GM18511 (cell line): ENCODE measurements at regions not wholly inside any gene's neighbourhood (a gene's known extent, or its start where the extent isn't known, plus 50 kb on each side); places are given as distances from the start of the nearest gene placed in this dataset.

ENCODE experiments used
- ATAC-seq: cut with Tn5 transposase; IDR thresholded peaks from one replicate; pipeline ENCODE4 v1.9.1; 2021; ENCODE audit warnings: mild to moderate bottlenecking, moderate library complexity; ENCODE audit not compliant: unreplicated experiment

DNA sequence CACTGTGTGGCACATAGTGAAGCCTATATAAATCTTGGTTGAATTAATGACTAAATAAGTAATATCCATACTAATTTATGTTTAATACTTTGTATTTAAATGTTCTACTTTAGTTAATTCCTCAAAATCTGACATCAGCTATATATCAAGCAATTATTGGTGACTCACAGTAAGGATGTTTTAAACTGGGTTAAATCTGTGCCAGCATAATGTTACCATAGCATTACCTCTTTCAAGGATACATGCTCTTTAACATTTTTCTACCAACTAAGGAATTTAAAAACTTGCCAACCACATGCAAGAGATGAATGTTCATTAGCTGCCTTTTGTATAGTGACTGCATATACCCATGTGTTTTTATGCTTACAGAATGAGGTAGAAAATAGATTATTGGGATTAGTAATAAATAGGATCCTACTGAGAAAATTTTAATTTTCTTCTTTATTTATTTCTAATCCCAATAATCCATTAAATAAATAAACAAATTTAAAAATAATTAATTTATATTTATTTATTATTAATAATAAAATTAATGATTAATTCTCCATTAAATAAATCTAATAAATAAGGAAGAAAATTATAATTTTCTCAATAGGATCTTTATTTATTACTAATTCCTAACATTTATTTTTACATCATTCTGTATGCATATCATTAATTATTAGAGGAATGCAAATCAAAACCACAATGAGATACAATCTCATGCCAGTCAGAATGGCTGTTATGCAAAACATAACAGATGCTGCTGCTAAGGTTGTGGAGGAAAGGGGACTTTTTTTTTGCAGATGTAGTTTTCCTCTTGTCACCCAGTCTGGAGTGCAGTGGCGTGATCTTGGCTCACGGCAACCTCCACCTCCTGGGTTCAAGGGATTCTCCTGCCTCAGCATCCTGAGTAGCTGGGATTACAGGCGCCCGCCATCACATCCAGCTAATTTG, 410.7 kb upstream of the DSEL start:
- ATAC-seq, result no peak

DNA sequence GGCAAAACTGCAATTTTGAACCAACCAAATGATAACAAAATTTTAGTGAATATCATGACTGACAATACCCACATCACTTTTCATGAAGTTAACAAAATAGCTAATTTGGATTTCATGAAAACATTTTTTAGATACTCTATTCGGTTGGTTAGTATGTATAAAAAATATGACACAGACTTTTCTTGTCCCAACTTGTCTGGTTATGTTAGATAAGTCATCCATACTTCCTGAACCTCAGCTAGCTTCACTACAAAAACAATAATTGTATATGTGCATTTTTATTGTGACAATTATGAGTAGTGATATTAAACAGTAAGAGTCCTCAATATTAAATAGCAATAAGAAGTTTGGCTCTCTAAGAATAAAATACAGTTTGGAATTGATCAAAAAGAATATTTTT, 408.1 kb upstream of the DSEL start:
- no peak for ATAC-seq

DNA sequence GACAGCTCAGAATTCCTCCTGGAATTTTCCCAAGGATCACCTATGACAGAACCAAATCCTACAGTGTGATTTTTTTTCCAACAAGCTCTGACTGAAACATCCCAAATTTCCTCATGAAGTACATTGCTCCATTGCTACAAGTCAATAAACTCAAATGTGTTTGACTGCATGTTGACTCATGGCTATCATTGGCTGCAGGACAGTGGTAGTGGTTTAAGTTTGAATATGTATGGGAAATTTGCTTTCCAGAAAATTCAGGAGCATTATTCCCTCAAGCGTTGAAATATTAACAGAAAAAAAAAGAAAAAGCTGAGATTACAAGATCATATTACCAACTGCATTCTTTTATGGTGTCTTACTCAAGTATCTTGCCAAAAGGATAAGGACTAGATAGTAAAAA, 402.8 kb upstream of the DSEL start:
- ATAC-seq, result no peak

DNA sequence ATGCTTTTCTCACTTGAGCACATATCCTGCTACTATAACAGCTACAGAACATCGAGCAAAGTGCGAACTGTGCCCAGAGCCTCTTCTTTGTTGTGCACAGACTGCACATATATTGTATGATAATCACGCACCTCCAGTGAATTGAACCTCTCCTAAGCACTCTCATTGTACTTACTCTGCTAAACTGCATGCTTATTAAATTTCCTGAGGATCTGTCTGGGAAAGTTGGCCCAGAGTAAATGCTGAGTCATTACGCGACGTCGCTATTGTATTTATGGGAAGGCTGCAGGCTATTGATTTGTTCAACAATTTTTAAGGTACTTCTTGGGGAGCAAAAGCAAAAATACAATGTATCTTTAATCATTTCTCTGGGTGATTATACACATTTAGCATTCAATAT, 399.6 kb upstream of the DSEL start:
- no peak for ATAC-seq

DNA sequence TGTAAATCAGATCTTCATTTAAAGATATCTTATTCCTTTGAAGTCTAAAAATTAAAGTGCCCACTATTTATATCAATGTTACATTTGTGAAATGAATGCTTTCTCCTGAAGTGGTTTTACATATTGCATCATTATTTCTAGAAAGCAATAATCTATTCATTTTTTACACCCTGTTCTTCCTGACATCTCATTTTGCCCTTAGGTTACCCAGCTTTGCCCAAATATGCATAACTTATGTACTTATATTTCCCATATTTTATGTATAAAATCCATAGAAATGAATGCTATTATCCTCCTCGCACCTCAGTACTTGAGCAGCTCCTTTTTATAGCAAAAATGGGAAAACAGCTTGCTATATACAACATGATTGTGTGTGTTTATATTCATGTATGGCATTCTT, 396.5 kb upstream of the DSEL start:
- ATAC-seq, result no peak

DNA sequence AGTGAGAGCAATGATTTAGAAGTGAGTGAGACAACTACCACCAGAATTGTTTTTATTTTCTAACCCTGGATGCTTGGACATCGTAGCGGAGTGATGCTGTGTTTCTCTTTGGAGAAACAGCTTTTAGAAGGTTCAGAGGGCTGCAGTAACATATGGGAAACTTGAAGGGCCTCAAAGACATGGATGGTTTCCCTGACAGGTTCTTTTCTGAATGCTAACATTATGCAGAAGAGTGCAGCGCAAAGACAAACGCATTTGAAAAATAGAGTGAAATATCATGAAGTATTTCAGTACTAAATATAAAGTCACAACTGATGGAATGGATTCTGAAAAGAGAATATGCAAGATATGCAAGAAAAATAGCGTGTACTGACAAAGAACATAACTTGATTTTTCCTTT, 385.1 kb upstream of the DSEL start:
- ATAC-seq, result no peak

DNA sequence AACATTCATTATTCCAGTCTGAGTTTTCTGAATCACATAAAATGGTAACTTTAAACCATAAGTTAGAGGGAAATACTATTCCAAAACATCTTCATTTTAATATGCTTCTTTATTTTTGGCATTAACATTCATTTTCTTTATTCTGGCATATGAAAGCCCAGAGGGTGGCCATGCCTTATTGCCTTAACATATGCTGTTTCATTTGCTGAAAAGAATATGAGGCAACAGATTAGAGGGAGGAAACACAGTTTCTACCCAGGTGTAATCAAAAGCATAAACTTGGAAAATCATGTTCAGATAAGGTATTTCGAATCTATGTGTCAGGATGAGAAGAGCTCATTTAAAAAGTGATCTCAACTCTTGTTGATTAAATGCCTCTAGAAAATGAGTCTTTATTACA, 379.9 kb upstream of the DSEL start:
- no peak for ATAC-seq

DNA sequence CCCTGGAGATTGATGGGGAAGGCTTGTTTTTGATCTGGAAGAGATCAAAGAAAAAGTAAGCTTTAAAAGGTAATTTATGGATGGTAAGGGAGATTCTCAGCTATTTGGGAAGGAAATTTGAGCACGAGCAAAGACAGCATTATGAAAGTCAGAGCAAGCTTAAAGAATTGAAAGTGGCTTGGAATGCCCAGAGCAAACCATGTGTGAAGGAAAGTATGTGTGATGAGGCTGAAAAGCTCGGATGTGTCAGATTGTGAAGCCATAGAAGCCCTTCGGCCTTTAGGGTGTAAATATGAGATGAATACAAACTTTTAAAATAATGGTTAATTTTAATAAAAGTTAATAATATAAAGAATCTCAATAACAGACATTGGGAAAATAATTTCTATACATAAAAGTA, 377.4 kb upstream of the DSEL start:
- ATAC-seq, result no peak

DNA sequence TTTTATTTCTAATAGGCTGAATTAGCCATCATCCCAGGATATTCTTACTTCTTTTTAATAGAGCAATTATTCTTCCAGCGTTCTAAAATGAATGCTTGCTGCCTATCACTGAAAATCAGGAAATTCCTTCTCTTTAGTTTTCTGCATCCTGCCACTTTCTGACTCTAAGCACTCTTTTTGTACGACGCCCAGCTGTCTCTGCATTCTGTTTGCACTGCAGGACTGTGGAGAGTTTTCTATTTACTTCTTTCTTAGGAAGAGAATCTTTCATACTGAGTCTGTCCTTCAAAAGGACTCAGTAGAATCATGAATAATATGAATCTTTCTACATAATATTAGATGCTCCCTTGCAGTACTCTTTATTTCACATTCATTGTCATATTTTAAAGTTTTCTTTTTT, 360.4 kb upstream of the DSEL start:
- ATAC-seq, result no peak

DNA sequence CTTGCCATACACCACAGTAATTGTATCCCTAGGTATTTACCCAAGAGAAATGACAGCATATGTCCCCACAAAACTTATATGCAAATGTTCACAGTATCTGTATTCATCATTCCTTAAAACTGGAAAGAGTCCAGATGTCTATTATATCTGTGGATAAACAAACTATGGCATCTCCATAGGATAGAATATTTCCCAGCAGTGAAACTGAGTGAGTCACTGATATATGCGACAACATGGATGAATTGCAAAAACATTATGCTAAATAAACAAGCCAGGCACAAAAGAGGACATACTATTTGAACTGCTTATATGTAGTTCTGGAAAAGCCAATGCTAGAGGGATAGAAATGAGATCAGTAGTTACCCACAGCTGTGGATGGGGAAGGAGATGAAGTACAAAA, 359.4 kb upstream of the DSEL start:
- no peak for ATAC-seq

DNA sequence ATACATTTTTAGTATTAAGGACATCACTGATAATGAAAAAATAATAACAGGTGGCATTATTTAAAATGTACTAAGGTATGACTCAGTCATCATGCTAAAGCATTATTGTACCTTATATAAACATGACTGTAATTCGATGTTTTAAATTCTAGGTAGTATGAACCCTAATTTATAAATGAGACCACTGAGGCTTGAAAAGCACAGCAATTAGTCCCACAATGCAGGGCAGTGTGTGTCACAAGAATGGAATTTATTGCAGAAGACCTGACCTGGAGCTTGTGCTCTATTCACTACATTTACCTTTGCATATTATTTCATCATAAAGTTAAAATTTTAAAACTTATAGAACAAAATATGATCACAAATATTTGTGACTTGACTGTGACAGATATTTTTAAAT, 358.5 kb upstream of the DSEL start:
- no peak for ATAC-seq

DNA sequence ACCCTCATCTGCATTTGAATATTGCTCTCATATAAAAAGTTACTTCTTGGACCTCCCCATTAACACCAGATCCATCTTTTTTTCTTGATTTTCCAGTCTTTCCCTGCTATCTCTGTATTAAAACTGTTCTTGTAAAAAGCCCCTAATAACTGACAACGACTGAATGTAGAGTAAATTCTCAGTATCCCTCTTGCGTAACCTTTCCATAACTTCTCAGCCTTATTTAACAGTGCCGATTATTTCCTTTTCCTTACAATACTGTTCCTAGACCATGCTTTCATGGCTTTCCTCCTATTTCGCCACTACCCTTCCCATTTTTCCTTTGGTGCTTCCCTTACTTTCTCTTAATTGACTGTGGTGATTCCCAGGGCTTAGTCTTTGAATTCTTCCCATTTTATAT, 348.9 kb upstream of the DSEL start:
- no peak for ATAC-seq

DNA sequence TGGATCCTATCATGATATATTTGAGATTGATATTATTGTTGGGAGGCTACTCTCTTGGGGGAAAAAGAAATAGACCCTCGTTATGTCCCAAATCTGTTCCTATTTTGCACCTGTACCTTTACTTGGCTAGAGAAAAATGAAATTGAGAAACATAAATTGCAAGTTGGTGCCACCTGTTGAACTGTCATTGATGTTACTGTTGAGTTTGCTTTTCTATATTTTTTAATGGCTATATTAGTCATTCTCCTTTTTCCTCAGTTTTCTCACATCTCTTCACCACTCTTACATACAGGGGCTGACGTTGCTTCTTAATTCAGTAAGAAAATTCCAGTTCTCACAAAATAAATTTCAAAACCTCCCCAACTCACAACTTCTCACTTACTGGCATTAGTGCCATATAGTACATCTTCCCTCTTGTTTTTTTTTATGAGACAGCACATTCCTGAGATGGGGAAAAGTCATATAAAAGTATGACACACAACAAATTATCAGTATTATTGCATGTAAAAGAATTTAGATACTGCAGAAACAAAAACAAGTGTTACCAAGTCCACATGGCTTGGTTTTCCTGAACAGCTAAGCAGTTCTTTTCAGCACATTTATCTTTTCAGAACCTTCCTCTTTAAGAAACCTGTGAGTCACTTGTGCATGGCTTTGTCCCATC, 348.3 kb upstream of the DSEL start:
- no peak for ATAC-seq

DNA sequence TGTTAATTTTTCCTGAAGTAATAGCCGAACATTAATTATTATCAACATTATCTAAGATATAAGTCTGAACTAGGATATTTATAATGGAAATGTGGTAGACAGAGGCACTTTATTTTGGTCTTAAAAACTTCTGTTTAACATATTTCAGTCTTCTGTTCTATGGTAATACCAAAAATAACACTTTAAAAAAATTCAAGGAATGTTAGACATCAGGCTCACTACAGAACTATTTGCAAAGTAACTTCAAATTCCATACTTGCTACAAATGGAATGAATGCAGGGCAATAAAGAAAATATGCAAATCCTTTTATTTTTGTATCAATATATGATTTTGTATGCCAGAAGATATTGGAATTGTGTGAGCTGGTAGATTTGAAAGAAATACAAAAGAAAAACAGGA, 345.5 kb upstream of the DSEL start:
- ATAC-seq, result no peak

DNA sequence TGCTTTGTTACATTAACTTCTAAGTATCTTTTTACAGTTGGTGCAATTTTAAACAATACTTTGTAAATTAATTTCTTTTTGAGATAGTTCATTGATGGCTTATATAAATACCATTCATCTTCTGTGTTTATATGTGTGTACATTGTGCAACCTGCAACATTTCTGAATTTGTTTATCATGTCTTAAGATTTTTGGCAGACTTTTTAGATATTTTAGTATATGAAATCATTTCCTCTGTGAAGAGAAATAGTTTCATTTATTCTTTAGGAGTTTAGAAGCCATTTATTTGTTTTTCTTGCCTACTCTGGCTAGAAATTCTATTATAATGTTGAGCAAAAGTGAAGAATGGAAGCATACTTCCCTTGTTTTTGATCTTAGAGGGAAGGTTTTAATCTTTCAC, 337.8 kb upstream of the DSEL start:
- ATAC-seq, result no peak

DNA sequence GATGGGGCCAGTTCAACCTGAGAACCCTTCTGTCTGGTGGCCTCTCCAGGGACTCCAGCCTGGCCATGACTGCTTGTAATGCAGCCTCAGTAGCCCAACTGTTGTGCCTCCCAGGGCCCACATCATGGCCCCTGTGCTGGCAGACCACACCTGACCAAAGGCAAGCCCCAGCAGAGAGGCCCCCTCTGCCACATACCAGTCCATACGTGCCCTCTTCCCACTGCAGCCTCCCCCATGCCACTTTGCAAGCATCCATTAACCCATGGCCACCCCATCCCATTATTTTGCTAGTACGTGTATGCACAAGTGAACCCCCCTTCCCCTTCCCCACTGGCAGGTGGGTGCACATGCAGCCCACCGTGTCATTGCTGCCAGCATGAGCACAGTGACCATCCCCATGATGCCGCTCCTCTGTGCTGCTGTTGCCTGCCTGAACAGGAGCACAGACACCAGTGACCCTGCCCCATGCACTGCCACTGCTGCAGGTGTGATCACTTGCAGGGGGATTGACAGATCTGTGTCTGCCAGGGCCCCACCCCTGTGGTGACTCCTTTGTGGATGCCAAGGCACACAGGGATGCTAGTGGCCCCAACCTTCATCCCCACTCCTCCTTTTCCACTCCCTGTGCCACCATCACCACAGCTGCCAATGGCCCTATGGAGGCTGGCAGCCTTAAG, 330.0 kb upstream of the DSEL start:
- ATAC-seq, result no peak

DNA sequence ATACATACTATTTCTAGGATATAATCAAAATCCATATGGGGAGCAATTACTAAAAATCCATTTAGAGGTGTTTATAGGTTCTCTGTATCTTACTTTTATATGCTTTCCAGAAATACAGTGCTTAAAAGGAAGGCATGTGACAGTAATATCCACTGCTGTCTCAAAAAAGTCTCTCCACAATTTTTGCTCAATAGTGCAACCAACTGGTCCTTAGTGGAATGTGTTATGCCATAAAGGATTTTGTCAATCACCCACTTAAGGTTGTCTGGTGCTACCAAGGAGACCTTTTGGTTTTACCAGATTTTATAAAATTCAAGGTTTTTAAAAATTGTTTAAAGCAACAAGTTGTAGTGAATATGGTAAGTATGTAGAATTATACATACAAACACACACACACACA, 328.5 kb upstream of the DSEL start:
- no peak for ATAC-seq

DNA sequence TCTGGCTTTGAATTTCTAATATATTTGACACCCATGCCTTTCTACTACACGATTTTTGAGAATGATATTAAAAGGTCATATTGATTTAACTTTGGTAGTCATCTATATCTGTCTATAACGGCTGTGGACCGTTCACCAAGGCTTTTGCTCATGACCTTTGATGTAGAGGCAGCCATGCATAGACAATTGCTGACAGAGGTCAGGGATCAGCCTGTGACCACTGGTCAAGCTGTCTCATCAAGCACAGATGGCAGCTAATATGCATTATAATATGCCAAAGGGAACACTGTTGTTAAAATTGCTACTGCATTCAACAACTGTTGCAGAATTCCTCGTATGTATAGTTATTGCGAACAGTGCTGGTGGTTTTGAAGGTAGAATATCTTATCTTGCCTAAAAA, 323.9 kb upstream of the DSEL start:
- ATAC-seq, result no peak

DNA sequence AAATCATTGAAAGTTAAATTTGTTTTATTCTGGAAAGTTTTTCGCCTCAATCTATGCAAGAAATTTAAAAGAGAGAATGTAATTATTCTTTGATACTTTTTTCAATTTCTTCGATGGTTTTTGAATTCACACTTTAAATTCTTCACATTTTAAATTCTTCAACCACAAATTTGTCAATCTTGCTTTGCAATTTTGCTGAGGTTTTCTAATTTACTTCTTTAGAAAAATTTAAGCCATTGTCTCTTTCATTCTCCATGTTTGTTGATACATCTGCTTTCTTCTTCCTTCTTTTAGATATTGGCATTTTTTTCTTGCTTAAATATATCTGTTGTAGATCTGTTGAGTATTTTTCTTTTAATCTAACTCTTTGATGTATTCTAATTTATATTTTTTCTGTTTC, 301.9 kb upstream of the DSEL start:
- ATAC-seq, result no peak

DNA sequence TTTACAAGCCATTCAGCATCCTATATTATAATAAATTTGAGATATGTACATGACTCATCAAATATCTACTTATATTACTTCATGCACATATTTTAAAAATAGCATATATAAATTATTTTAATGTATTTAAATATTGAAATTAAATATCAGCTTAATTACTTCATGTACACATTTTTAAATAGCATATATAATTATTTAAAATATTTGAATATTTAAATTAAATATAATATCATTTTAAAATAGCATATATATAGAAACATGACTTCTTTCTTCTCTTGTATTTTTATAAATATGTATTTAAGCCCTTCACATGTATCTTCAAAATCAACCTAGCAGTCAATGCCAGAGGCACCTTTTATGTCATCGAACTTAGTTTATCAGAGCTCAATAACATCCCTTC, 298.8 kb upstream of the DSEL start:
- no peak for ATAC-seq

DNA sequence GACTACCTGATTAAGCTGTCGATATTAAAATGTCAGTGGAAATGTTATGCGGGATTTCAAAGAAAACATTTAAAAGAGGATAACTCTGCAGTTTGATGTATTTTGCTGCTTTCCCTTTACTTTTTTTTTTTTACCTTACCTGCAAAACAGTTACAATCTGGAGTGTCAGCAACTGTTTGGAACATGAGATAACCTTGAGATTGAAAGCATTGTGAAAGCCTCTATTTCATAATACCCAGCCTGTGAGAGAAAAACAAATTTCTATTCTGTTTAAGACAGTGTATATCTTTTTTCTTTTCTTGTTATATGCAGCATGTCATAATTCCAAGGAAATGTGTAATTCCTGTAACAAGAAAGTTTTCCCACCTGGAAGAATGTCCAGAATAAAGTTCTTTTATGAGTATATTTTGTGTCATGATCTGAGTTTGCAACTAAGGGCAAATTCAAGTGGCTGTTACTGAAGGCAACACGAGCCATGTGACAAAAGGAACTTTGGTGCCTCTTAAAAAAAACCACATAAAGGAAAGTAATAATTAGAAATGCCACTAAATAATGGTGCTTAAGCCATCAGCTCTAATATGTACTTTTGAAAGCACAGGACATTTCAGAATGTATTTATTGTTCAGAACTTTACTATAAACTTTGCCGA, 297.0 kb upstream of the DSEL start:
- no peak for ATAC-seq

DNA sequence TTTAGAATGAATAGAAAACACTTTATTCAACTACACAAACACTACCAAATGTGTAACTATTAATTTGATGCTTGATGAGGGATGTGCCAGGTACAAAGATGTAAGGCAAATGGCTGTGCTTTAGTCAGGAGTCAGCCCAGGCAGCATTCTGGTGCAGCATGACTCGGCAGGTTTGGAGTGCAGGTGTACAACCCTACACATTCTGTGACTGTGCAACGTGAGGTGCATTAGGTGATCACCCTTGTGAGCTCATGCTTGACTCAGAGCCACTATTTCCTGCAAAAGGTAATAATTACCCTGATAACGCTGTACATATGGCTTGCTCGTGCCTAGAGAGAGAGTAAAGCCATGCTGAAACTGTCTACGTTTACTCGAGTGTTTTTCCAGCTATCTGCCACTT, 288.7 kb upstream of the DSEL start:
- no peak for ATAC-seq
